NCI-H146 (cell line): ENCODE measurements at regions not wholly inside any gene's neighbourhood (a gene's known extent, or its start where the extent isn't known, plus 50 kb on each side); places are given as distances from the start of the nearest gene placed in this dataset.

ENCODE experiments used
- DNase-seq: peaks from one replicate; lab custom pipeline; 2025; lab: John Stamatoyannopoulos, UW

GRCh38 chrX:43018031-43018430 lies 240.1 kb upstream of the PPP1R2C start:
- no peak for DNase-seq

- no peak for DNase-seq
Measured at GRCh38 chrX:43019021-43019420, 241.1 kb upstream of the PPP1R2C start.

DNA sequence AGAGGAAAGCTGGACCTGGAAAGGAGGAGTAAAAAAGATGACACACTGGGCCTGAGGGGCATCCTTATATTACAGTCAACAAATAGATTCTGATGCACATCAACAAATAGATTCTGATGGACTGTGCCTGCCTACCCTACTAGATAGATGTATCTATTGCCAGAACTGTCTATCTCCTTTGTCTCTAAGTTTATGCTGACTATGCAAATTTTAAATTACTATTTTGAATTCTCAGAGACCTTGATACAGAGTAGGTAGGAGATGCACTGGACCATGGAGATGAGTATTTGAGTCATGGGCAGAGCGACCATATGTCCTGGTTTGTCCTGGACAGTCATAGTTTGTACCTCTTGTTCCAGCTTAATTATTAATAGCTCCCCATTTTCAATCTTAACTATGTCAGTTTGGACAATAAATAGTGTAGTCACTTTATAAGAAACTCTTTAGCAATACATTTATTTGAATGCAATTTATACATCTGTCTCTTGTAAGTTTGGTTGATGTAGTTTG lies 247.9 kb upstream of the PPP1R2C start:
- no peak for DNase-seq

DNA sequence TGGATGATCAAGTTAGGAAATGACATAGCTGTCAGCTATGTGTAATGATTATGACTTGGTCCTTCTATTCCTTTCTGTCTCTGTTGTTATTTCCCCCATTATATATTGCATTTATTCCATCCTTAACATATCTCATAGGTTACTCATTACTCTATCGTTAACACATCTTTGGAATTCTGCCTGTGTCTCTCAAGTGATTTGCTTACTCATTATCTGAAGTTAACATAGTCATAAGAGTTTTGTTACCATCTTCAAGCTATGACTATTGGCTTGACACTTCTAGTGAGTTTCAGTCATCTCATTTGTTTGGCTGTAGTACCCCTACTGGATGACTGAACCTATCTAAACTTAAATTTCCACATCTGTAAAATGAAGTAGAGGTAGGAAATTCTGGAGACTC lies 286.1 kb upstream of the PPP1R2C start:
- no peak for DNase-seq

GRCh38 chrX:43065978-43066377 lies 288.0 kb upstream of the PPP1R2C start:
- no peak for DNase-seq

DNA sequence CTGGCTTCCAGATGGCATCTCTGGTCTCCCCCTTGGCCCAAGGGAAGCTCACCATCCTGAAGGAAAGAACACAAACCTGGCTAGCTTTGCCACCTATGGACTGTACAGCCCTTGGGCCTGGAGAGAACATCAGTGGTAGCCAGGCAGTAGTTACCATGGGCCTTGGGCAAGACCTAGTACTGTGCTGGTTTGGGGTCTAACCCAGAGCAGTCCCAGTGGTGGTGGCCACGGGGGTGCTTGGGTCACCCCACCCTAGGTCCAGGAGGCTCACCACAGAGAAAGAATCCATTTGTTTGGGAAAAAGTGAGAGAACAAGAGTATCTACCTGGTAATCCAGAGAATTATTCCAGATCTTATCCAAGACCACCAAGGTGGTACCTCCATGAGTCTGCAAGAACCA lies 290.7 kb upstream of the PPP1R2C start:
- no peak for DNase-seq

DNA sequence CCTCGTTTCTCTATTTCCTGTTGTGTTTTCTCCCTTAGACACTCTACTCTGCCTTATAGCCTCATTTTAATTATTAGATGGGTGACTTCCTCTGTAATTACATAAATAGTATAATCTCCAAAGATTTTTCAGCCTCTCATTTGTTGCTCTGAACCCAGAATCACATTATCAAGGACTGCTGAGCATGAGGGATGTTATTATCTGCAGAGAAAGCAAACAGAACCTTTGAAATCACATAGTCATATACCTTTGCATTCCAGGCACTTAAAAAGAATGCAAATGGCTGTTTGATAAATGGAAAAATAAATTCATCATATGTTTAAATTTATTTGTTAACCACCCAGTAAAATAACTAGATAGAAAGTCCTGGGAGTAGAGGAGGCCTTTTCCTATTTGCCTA lies 305.1 kb upstream of the PPP1R2C start:
- no peak for DNase-seq

DNA sequence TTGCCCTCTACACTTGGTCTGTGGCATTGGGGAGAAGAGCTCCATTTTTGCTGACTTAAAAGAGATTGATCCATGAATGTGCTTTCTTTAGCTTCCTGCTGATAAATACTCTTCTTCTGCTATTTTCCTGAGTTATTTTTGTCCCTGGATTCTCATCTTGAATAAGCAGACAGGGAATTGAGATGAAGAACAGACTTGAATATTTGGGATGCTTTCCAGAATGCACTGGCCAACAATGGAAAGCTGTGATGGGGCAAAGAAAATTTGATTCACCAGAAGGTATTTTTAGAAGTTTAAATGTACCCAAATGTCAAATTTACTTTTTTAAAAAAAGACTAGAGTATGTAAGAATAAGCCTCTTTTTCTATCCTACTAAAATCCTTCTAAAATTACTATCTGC lies 309.9 kb upstream of the PPP1R2C start:
- no peak for DNase-seq

DNA sequence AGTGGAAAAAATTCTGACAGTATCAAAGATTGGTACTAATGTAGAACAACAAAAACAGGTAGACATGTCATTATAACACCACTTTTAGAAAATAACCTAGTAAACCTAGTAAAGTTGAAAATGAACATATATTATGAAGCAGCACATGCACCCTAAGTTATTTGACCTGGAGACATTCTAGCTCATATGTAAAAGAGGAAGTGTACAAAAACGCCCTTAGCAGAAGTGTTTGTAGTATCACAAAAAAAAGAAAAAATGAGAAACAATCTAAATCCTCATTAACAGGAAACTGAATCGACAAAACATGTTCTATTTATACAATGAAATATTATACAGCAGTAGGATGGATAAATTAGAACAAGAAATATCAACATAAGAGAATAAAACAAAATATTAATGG lies 318.9 kb upstream of the PPP1R2C start:
- DNase-seq = no peak

- no peak for DNase-seq
Measured at GRCh38 chrX:43106009-43106408, 328.0 kb upstream of the PPP1R2C start.

- DNase-seq = no peak
Measured at GRCh38 chrX:43108828-43109227, 330.9 kb upstream of the PPP1R2C start.

GRCh38 chrX:43121637-43122036 lies 343.7 kb upstream of the PPP1R2C start:
- no peak for DNase-seq

GRCh38 chrX:43139645-43140044 lies 361.7 kb upstream of the PPP1R2C start:
- no peak for DNase-seq

DNA sequence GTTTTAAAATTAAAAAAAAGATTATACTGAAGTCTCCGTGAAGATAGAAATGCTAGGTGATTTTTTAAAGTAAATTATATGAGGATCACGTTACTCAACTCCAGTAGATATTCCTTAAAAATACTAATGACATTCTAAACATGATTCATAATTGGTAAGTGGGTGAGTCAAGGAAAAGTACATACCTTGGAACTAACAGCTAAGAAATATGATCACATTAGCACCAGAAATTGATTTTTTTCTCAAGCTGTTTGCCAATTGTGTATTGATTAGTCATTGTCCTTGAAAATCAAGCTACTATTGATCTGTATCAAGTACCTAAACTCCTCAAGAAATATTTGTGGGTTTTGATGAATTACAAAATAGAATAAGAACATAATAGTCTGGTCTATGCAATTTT lies 362.6 kb upstream of the PPP1R2C start:
- no peak for DNase-seq

GRCh38 chrX:43141885-43142284 lies 363.9 kb upstream of the PPP1R2C start:
- DNase-seq = no peak

- DNase-seq = no peak
Measured at GRCh38 chrX:43148305-43148704, 370.3 kb upstream of the PPP1R2C start.

- DNase-seq = no peak
Measured at GRCh38 chrX:43165343-43165920, 387.5 kb upstream of the PPP1R2C start.

DNA sequence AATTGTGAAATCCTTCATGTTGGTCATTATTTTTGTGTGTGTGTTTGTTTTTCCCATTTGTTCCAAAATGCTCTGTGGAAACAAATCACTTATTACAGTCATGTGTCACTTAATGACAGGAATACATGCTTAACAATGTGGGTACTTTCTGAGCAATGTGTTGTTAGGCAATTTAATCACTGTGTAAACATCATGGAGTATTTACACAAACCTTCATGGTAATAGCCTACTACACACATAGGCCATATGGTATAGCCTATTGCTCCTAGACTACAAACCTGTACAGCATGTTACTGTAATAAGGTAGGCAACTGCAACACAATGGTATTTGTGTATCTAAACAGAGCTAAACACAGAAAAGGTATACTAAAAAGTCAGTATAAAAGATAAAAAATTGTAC lies 388.9 kb upstream of the PPP1R2C start:
- DNase-seq = peak; percentile 0

DNA sequence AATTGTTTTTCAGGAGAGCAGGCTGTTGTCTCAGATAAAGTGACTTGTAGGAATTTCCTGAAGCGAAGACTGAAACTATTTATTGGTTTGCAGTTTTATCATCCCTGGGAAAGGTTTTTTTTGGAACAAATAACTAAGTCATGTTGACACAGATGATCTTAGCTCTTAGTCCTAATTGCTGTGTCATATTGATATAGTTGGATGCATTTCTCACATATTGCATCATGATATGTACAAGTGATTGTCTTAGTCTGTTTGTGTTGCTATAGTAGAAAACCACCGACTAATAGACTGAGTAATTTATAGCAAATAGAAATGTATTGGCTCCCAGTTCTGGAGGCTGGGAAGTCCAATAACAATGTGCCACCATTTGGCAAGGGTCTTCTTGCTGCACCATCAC lies 397.5 kb upstream of the PPP1R2C start:
- DNase-seq = no peak

GRCh38 chrX:43176686-43177085 lies 398.7 kb upstream of the PPP1R2C start:
- DNase-seq = no peak

DNA sequence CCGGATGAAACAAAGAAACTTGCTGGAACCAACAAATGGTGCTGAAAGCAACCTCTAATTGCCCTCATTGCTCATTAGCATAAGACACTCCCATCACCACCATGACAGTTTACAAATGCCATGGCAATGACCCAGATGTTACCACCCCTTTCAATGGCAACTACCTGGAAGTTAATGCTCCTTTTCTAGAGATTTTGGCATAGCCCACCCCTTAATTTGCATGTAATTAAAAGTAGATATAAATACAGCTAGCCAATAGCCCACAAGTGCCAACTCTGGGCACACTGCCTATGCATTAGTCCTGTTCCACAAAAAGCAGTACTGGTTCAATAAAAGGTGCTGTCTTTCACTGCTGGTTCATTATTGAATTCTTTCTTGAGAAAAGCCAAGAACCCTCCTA lies 410.3 kb upstream of the PPP1R2C start:
- DNase-seq = no peak

DNA sequence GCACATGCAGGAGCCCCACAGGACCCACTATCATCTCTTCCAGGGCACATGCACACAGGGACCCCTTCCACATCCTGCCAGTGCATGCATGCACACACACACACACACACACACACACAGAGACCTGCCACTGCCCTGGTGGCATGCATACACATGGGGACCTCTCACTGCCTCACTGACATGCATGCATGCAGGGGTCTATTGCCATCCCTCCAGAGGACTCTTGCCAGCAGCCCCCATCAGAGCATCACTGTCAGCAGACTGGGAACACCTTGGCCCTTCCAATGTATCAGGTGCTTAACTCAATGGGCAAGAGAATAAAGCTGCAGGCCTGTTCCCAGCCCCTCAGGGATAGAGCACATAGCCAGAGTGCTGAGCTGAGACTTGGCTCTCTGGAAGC lies 433.6 kb upstream of the PPP1R2C start:
- no peak for DNase-seq

DNA sequence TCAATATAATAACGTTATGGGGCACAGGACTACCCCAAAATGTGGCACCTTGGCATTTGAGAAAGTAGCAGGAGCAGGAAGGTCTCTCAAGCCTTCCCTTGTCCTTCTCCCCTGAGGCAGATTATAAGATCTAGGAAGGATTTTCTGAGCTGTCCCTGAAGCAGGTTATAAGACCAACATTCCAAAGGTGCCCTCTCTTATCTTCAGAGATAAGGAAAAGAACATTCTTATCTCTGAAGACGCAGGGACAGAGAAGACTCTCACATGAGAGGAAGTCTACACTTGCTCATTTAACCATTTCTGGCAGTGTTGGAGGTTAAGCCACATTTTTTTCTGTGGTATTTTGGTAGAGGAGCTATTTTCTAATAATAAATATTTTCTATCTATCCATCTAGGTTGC lies 437.9 kb upstream of the MAOA start:
- DNase-seq = no peak

DNA sequence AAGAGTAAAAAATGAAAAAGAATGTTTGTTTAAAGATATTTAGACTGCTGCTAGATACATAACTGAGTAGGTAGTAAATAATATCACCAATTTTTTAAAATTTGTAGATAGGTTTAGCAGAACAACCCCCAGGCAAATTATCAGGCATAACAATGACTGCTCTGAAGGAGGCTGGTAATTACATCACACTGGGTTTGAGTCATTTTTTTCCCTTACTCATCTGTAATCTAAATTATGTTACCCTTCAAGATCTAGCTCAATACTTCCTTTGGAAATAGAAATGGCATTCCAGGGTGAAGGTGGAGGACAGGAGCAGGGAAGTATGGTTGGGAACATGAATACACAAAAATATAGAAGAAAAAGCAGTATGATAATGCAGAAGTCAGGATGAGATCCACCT lies 431.6 kb upstream of the MAOA start:
- no peak for DNase-seq
